ENCODE measurements at regions not wholly inside any gene's neighbourhood (a gene's known extent, or its start where the extent isn't known, plus 50 kb on each side); places are given as distances from the start of the nearest gene placed in this dataset.
"Not testable (repeated sequence)": the region's sequence is repeated elsewhere in the genome, so short reads cannot be mapped to it uniquely, and the experiment has no call there.

DNA sequence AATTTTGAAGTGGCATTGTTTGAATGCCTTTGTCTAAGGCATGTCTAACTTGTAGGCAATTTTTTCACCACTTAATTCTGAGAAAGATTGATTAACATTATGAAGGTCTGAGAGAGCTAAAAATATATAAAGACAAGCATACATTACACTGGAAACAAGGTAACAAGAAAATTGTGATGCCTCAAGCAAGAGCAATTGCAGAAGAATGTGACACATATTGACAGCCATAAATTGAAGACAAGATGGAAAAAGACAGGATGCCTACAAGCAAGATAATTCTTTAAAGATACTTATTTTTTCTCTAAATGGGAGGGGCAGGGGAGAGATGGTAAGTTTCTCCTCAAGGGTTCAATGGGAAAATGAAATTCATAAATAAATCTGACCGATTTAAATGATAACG is 103.1 kb upstream of the CYLC2 start:
- Histone ChIP-seq H3K4me3 (ENCODE audit: low read length, poor library complexity, severe bottlenecking) (no peak overlapping the region), H3F3A (ENCODE audit: low read depth) (no peaks in the 10 kb centered on the region), H3K79me2 (ENCODE audit: insufficient read depth, low read length) (no peaks in the 10 kb centered on the region), H3K27me3 (ENCODE audit: insufficient read depth, low read length, poor library complexity, severe bottlenecking) (no peaks in the 10 kb centered on the region), H4K20me1 (ENCODE audit: insufficient read depth, low read length, poor library complexity, severe bottlenecking) (no peaks in the 10 kb centered on the region), H3K4me1 (ENCODE audit: insufficient read depth, low read length, poor library complexity, severe bottlenecking) (no peaks in the 10 kb centered on the region), H3K9me2 (replicated peaks; ENCODE audit: low read depth, low read length) (no peaks in the 10 kb centered on the region), H3K9me3 (ENCODE audit: insufficient read depth, low read depth, low read length) (no peaks in the 10 kb centered on the region), H3K36me3 (ENCODE audit: insufficient read depth, low read length) (no peaks in the 10 kb centered on the region), H3K9ac (ENCODE audit: low read depth, low read length, poor library complexity, severe bottlenecking) (no peak overlapping the region), H3K4me2 (ENCODE audit: low read depth, low read length, poor library complexity, severe bottlenecking) (no peak overlapping the region), H2AFZ (ENCODE audit: low read length) (no peak overlapping the region)
- no peak for TF ChIP-seq EZH2phosphoT487 (IDR thresholded peaks at IDR 0.05; ENCODE audit: borderline replicate concordance)
- TF ChIP-seq, protein P1, sequence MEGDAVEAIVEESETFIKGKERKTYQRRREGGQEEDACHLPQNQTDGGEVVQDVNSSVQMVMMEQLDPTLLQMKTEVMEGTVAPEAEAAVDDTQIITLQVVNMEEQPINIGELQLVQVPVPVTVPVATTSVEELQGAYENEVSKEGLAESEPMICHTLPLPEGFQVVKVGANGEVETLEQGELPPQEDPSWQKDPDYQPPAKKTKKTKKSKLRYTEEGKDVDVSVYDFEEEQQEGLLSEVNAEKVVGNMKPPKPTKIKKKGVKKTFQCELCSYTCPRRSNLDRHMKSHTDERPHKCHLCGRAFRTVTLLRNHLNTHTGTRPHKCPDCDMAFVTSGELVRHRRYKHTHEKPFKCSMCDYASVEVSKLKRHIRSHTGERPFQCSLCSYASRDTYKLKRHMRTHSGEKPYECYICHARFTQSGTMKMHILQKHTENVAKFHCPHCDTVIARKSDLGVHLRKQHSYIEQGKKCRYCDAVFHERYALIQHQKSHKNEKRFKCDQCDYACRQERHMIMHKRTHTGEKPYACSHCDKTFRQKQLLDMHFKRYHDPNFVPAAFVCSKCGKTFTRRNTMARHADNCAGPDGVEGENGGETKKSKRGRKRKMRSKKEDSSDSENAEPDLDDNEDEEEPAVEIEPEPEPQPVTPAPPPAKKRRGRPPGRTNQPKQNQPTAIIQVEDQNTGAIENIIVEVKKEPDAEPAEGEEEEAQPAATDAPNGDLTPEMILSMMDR (conservative IDR thresholded peaks at IDR 0.05; ENCODE audit: low read length): no peak

DNA sequence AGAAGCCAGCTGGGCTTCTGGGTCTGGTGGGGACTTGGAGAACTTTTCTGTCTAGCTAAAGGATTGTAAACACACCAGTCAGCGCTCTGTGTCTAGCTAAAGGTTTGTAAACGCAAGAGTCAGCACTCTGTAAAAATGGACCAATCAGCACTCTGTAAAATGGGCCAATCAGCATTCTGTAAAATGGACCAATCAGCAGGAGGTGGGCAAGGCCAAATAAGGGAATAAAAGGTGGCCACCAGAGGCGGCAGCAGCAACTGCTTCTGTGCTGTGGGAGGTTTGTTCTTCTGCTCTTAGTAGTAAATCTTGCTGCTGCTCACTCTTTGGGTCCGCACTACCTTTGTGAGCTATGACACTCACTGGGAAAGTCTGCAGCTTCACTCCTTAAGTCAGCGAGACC is 106.4 kb upstream of the CYLC2 start:
- not testable (repeated sequence) for H2AFZ ChIP-seq (ENCODE audit: low read length); H3K27me3 ChIP-seq (ENCODE audit: insufficient read depth, low read length, poor library complexity, severe bottlenecking); H3K9me2 ChIP-seq (replicated peaks; ENCODE audit: low read depth, low read length); H3K4me3 ChIP-seq (ENCODE audit: low read length, poor library complexity, severe bottlenecking); H4K20me1 ChIP-seq (ENCODE audit: insufficient read depth, low read length, poor library complexity, severe bottlenecking); H3K4me1 ChIP-seq (ENCODE audit: insufficient read depth, low read length, poor library complexity, severe bottlenecking); H3K79me2 ChIP-seq (ENCODE audit: insufficient read depth, low read length); H3K4me2 ChIP-seq (ENCODE audit: low read depth, low read length, poor library complexity, severe bottlenecking); H3K9me3 ChIP-seq (ENCODE audit: insufficient read depth, low read depth, low read length); H3K9ac ChIP-seq (ENCODE audit: low read depth, low read length, poor library complexity, severe bottlenecking); H3K36me3 ChIP-seq (ENCODE audit: insufficient read depth, low read length); H3F3A ChIP-seq (ENCODE audit: low read depth)

DNA sequence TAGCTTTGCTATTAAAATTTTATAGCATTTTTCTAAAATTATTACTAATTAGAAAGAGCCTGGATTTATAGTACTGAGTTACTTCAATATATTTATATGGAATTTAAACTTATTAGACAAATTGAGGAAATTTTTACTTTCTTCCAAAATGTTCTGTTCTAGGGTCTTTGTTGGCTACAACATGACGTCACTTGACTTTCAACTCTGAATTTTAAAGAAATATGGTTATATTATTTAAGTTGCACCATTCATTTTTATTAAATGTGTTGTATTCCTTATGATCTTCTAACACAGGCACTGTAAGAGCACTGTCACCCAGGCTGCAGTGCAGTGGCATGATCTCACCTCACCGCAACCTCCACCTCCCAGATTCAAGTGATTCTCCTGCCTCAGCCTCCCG is 119.4 kb upstream of the CYLC2 start:
- no peak overlapping the region for H3K9ac ChIP-seq (ENCODE audit: low read depth, low read length, poor library complexity, severe bottlenecking)
- H3K79me2 ChIP-seq (ENCODE audit: insufficient read depth, low read length): no peaks in the 10 kb centered on the region
- no peaks in the 10 kb centered on the region for H3F3A ChIP-seq (ENCODE audit: low read depth)
- no peaks in the 10 kb centered on the region for H3K9me3 ChIP-seq (ENCODE audit: insufficient read depth, low read depth, low read length)
- H3K4me3 ChIP-seq (ENCODE audit: low read length, poor library complexity, severe bottlenecking): no peak overlapping the region
- H2AFZ ChIP-seq (ENCODE audit: low read length): no peak overlapping the region
- no peaks in the 10 kb centered on the region for H3K27me3 ChIP-seq (ENCODE audit: insufficient read depth, low read length, poor library complexity, severe bottlenecking)
- no peak for TF ChIP-seq EZH2phosphoT487 (IDR thresholded peaks at IDR 0.05; ENCODE audit: borderline replicate concordance)
- no peaks in the 10 kb centered on the region for H3K36me3 ChIP-seq (ENCODE audit: insufficient read depth, low read length)
- H4K20me1 ChIP-seq (ENCODE audit: insufficient read depth, low read length, poor library complexity, severe bottlenecking): no peaks in the 10 kb centered on the region
- H3K4me1 ChIP-seq (ENCODE audit: insufficient read depth, low read length, poor library complexity, severe bottlenecking): no peaks in the 10 kb centered on the region
- no peak overlapping the region for H3K4me2 ChIP-seq (ENCODE audit: low read depth, low read length, poor library complexity, severe bottlenecking)
- peaks cover 9% of the 10 kb centered on the region; the same call in 1 of the 2 replicates for H3K9me2 ChIP-seq (replicated peaks; ENCODE audit: low read depth, low read length)

DNA sequence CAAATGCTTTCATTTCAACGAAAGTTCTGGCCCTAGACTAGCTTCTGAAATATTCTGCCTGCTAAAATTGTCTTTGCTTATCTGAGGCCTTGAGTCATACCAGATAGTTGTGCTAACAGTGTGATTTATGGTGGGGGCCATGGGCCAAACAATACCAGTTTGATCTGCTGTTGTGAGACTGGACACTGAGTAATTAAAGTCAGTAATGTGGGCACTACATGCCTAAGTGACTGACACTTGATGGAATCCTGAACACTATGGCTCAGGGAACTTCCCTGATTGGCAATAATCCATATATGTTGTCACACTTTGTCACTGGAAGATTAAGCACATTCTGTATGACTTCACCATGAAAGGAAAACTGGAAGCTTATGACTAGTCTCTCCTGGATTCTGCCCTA is 127.6 kb upstream of the CYLC2 start:
- no peaks in the 10 kb centered on the region for H3K79me2 ChIP-seq (ENCODE audit: insufficient read depth, low read length)
- H3K4me2 ChIP-seq (ENCODE audit: low read depth, low read length, poor library complexity, severe bottlenecking): no peak overlapping the region
- no peak for TF ChIP-seq EZH2phosphoT487 (IDR thresholded peaks at IDR 0.05; ENCODE audit: borderline replicate concordance)
- TF ChIP-seq, protein P1 (conservative IDR thresholded peaks at IDR 0.05; ENCODE audit: low read length): no peak

More for the DNA sequence above, 127.6 kb upstream of the CYLC2 start:
- Histone ChIP-seq H3K4me3 (ENCODE audit: low read length, poor library complexity, severe bottlenecking) (no peak overlapping the region), H3K9ac (ENCODE audit: low read depth, low read length, poor library complexity, severe bottlenecking) (no peak overlapping the region), H3K36me3 (ENCODE audit: insufficient read depth, low read length) (no peaks in the 10 kb centered on the region), H3K9me3 (ENCODE audit: insufficient read depth, low read depth, low read length) (no peaks in the 10 kb centered on the region), H3K27me3 (ENCODE audit: insufficient read depth, low read length, poor library complexity, severe bottlenecking) (no peaks in the 10 kb centered on the region), H3F3A (ENCODE audit: low read depth) (no peaks in the 10 kb centered on the region), H4K20me1 (ENCODE audit: insufficient read depth, low read length, poor library complexity, severe bottlenecking) (no peaks in the 10 kb centered on the region), H3K9me2 (replicated peaks; ENCODE audit: low read depth, low read length) (no peaks in the 10 kb centered on the region), H2AFZ (ENCODE audit: low read length) (no peak overlapping the region), H3K4me1 (ENCODE audit: insufficient read depth, low read length, poor library complexity, severe bottlenecking) (no peaks in the 10 kb centered on the region)
